ENCODE measurements at regions not wholly inside any gene's neighbourhood (a gene's known extent, or its start where the extent isn't known, plus 50 kb on each side); places are given as distances from the start of the nearest gene placed in this dataset.

DNA sequence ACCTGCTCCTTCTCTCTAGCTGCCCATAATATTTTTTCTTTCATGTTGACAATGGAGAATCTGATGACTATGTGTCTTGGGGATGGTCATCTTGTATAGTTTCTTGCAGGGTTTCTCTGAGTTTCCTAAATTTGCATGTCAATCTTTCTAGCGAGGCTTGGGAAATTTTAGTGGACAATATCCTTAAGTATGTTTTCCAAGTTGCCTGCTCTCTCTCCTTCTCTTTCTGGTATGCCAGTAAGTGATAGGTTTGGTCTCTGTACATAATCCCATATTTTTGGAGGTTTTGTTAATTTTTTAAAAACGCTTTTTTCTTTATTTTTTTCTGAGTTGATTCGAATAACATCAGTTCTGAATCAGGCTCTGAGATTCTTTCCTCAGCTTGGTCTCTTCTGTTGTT, 370.9 kb upstream of the LYPLAL1 start:
- TF ChIP-seq, protein P1, sequence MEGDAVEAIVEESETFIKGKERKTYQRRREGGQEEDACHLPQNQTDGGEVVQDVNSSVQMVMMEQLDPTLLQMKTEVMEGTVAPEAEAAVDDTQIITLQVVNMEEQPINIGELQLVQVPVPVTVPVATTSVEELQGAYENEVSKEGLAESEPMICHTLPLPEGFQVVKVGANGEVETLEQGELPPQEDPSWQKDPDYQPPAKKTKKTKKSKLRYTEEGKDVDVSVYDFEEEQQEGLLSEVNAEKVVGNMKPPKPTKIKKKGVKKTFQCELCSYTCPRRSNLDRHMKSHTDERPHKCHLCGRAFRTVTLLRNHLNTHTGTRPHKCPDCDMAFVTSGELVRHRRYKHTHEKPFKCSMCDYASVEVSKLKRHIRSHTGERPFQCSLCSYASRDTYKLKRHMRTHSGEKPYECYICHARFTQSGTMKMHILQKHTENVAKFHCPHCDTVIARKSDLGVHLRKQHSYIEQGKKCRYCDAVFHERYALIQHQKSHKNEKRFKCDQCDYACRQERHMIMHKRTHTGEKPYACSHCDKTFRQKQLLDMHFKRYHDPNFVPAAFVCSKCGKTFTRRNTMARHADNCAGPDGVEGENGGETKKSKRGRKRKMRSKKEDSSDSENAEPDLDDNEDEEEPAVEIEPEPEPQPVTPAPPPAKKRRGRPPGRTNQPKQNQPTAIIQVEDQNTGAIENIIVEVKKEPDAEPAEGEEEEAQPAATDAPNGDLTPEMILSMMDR (IDR thresholded peaks at IDR 0.05) = no peak
- no peak for TF ChIP-seq POLR2A (IDR thresholded peaks at IDR 0.05)

Measured in ovary (tissue), 3 donors.